ENCODE measurements at regions not wholly inside any gene's neighbourhood (a gene's known extent, or its start where the extent isn't known, plus 50 kb on each side); places are given as distances from the start of the nearest gene placed in this dataset.

GRCh38 chr1:70498666-70499065 is 87.6 kb downstream of the CTH start:
- Histone ChIP-seq H3K4me1 (replicated peaks in 1 of 2; ENCODE audit: control insufficient read depth in 2 of 2, insufficient read depth in 2 of 2, low read length in 2 of 2) (no peaks in the 10 kb centered on the region; a peak in 1 of 5 replicates), H3K9ac (ENCODE audit: insufficient read depth in 1 of 2, low read depth in 2 of 2, low read length in 2 of 2) (no peak overlapping the region), H3K27me3 (ENCODE audit: control insufficient read depth in 2 of 2, insufficient read depth in 2 of 2, low read length in 2 of 2) (no peaks in the 10 kb centered on the region; a peak in 1 of 5 replicates), H3K27ac (ENCODE audit: extremely low read depth, low read depth, low read length) (no peak overlapping the region), H3K36me3 (ENCODE audit: control insufficient read depth, insufficient read depth, low read length) (no peaks in the 10 kb centered on the region), H3K4me2 (ENCODE audit: insufficient read depth, low read length) (no peak overlapping the region), H3K9me3 (replicated peaks; ENCODE audit: control insufficient read depth, insufficient read depth, low read depth, low read length) (no peaks in the 10 kb centered on the region), H4K20me1 (replicated peaks; ENCODE audit: control insufficient read depth, insufficient read depth, low read length) (no peaks in the 10 kb centered on the region), H3K9me1 (ENCODE audit: control insufficient read depth, insufficient read depth, low read length) (no peaks in the 10 kb centered on the region), H3K4me3 (no peak overlapping the region), H2AFZ (ENCODE audit: low read depth, low read length) (no peak overlapping the region), H3K79me2 (ENCODE audit: control insufficient read depth, insufficient read depth, low read length) (no peaks in the 10 kb centered on the region)
- POLR2A ChIA-PET, result interaction anchor here (0.5 kb wide), 1 partner anchor 145 kb away, joined by 3 read pairs; no protein-coding TSS in a partner anchor
- CTCF ChIA-PET (ENCODE audit: low intra/inter-chr PET ratio), result no interaction called here
- ATAC-seq (no peak; the same call in 2 of the 3 replicates), DNase-seq (ENCODE audit: extremely low read depth in 1 of 4, low spot score in 3 of 4) (no peak), FAIRE-seq (no peak)
- in situ Hi-C loops (cut with MboI), result no loop called here
- no TSS peak for BruUV-seq (replicated peaks)
- intact Hi-C loops (cut with micrococcal nuclease), result no loop called here
- no peak for TF ChIP-seq HDAC3 (IDR thresholded peaks at IDR 0.05; ENCODE audit: borderline replicate concordance, partially characterized antibody)
- no peak for TF ChIP-seq MBD1 (CRISPR knock-in tag; IDR thresholded peaks at IDR 0.05)
- no peak for TF ChIP-seq ZNF282 (CRISPR knock-in tag; IDR thresholded peaks at IDR 0.05)
- TF ChIP-seq BRD4 (IDR thresholded peaks at IDR 0.05), result no peak
- no peak for TF ChIP-seq ARID2 (IDR thresholded peaks at IDR 0.05)
- no peak for TF ChIP-seq SPI1 (IDR thresholded peaks at IDR 0.05; ENCODE audit: borderline replicate concordance, low read depth, low read length)
- no peak for TF ChIP-seq HDAC1 (IDR thresholded peaks at IDR 0.05)
- TF ChIP-seq CBFA2T3 (IDR thresholded peaks at IDR 0.05), result no peak
- TF ChIP-seq CREB1 (IDR thresholded peaks at IDR 0.05), result no peak
- no peak for TF ChIP-seq CREB1 (CRISPR knock-in tag; IDR thresholded peaks at IDR 0.05)
- TF ChIP-seq, protein P1, sequence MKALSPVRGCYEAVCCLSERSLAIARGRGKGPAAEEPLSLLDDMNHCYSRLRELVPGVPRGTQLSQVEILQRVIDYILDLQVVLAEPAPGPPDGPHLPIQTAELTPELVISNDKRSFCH (CRISPR knock-in tag; IDR thresholded peaks at IDR 0.05), result no peak
- TF ChIP-seq, protein P1 (tag; IDR thresholded peaks at IDR 0.05), result no peak
- no peak for TF ChIP-seq CBFB (CRISPR knock-in tag; IDR thresholded peaks at IDR 0.05)
- no peak for TF ChIP-seq SMAD1 (IDR thresholded peaks at IDR 0.05; ENCODE audit: low read depth, low read length, partially characterized antibody)
- TF ChIP-seq, protein P2, sequence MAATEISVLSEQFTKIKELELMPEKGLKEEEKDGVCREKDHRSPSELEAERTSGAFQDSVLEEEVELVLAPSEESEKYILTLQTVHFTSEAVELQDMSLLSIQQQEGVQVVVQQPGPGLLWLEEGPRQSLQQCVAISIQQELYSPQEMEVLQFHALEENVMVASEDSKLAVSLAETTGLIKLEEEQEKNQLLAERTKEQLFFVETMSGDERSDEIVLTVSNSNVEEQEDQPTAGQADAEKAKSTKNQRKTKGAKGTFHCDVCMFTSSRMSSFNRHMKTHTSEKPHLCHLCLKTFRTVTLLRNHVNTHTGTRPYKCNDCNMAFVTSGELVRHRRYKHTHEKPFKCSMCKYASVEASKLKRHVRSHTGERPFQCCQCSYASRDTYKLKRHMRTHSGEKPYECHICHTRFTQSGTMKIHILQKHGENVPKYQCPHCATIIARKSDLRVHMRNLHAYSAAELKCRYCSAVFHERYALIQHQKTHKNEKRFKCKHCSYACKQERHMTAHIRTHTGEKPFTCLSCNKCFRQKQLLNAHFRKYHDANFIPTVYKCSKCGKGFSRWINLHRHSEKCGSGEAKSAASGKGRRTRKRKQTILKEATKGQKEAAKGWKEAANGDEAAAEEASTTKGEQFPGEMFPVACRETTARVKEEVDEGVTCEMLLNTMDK (IDR thresholded peaks at IDR 0.05; ENCODE audit: borderline replicate concordance, insufficient read depth, low read depth, low read length, poor library complexity, severe bottlenecking), result no peak
- no peak for TF ChIP-seq U2AF2 (optimal IDR thresholded peaks at IDR 0.05; ENCODE audit: low read depth, low read length)
- TF ChIP-seq MAX (CRISPR knock-in tag; IDR thresholded peaks at IDR 0.05), result no peak
- TF ChIP-seq MTA1 (IDR thresholded peaks at IDR 0.05; ENCODE audit: borderline replicate concordance), result no peak
- no peak for TF ChIP-seq PHTF2 (CRISPR knock-in tag; IDR thresholded peaks at IDR 0.05)
- no peak for TF ChIP-seq PHB2 (IDR thresholded peaks at IDR 0.05; ENCODE audit: low read depth)
- TF ChIP-seq BRF1 (IDR thresholded peaks at IDR 0.05; ENCODE audit: borderline replicate concordance, extremely low read depth, insufficient read length), result no peak
- 10% methylated on average over 2 of the region's 2 CpGs for WGBS (ENCODE audit: insufficient coverage, low coverage, missing lambda C conversion rate)

Data from K562 (cell line).